HG02884 (cell line): ENCODE measurements at regions not wholly inside any gene's neighbourhood (a gene's known extent, or its start where the extent isn't known, plus 50 kb on each side); places are given as distances from the start of the nearest gene placed in this dataset.
"Not testable (repeated sequence)": the region's sequence is repeated elsewhere in the genome, so short reads cannot be mapped to it uniquely, and the experiment has no call there.

Experiments used
- ATAC-seq: cut with Tn5 transposase; IDR thresholded peaks from one replicate; pipeline ENCODE4 v1.9.1; 2021; ENCODE audit warnings: mild to moderate bottlenecking, moderate library complexity; ENCODE audit not compliant: unreplicated experiment

DNA sequence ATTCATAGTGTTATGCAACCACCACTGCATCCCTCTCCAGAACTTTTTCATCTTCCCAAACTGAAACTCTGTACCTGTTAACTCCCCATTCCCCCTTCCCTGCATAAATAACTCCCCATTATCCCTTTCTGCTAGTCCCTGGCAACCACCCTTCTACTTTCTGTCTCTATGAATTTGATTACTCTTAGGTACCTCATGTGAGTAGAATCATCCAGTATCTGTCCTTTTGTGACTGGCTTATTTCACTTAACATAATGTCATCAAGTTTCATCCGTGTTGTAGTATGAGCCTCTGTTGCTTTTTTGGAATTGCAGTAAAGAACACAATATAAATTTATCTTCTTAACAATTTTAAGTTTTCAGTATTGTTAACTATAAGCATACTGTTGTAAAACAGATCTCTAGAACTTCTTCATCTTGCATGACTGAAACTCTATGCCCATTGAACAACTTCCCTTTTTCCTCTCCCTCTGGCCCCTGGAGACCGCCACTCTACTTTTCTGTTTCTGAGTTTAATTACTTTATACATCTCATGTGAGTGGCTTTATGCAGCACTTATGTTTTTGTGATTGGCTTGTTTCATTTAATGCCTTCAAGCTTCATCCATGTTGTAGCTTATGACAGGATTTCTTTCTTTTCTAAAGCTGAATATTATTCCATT, 87.3 kb upstream of the ABCC4 start:
- ATAC-seq: no peak

DNA sequence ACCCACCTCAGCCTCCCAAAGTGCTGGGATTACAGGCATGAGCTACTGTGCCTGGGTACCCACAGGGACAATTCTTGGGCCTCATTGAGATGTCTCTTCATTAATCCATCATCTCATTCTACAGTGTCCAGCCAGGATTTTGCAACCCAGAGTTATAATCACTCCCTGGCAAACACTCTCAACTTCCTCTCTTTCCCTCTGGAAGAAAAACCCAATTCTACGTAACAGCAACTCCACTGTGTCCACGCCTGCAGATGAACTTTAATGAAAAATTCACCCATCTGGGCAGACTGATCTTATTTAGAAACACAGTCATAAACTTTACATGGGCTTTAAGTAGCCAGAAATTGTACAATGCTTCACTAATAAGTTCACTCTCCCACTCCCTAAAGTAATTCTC, 90.1 kb upstream of the ABCC4 start:
- ATAC-seq: no peak

DNA sequence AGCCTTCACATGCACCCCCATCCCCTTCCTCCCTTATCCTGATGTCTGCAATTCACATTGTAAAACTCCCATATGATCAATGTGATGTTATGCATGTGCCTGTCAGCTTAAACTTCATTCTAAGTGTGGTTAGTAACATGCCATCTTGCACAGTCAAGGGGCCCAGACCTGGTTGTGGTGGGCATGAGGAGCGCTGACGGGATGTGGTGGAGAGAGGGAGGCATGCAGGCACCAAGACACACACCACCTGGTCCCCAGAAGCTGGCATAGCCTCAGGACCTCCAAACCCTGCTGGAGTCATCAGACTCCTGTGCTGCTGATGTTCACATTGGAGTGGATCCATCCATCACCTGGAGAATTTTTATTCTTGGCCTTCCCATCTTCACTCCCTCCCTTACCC, 90.5 kb upstream of the ABCC4 start:
- ATAC-seq: no peak

DNA sequence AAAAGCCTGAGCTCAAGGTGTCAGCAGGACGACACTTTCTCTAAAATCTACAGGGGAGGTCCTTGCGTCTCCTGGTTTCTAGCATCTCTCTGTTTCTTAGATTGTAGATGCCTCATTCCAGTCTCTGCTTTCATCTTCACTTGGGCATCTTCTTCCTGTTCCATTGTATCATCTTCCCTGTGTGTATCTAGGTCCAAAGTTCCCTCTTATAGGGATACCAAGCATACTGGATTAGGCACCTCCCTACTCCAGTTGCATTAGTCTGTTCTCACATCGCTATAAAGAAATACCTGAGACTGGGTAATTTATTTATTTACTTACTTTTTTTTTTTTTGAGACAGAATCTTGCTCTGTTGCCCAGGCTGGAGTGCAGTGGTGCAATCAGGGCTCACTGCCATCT, 91.3 kb upstream of the ABCC4 start:
- no peak for ATAC-seq

DNA sequence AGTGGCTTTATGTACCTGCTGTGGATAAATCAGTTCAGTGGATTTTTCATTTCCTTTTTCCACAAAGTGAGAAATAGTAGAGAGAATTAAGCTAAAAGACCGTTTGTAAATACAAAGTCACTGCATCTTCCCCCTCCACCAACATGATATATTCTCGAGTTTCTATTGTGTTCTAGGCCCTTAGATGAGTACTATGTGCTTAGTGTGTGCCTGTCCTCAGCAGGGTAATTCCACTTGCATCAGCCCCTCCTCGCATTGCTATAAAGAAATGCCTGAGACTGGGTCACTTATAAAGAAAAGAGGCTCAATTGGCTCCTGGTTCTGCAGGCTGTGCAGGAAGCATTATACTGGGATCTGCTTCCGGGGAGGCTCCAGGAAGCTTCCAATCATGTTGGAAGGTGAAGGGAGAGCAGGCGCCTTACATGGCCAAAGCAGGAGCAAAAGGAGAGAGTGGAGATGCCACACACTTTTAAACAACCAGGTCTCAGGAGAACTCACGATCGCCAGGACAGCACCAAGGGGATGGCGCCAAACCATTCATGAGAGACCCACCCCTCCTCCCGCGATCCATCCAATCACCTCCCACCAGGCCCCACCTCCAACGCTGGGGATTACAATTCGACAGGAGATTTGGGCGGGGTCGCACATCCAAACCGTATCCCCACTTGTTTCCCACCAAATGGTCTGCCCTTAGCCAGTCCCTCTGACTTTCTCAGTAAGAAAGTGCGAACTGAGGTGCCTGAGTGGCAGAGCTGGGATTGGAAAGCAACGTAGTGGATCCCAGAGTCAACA, 102.3 kb upstream of the ABCC4 start:
- ATAC-seq: peak; percentile 24

DNA sequence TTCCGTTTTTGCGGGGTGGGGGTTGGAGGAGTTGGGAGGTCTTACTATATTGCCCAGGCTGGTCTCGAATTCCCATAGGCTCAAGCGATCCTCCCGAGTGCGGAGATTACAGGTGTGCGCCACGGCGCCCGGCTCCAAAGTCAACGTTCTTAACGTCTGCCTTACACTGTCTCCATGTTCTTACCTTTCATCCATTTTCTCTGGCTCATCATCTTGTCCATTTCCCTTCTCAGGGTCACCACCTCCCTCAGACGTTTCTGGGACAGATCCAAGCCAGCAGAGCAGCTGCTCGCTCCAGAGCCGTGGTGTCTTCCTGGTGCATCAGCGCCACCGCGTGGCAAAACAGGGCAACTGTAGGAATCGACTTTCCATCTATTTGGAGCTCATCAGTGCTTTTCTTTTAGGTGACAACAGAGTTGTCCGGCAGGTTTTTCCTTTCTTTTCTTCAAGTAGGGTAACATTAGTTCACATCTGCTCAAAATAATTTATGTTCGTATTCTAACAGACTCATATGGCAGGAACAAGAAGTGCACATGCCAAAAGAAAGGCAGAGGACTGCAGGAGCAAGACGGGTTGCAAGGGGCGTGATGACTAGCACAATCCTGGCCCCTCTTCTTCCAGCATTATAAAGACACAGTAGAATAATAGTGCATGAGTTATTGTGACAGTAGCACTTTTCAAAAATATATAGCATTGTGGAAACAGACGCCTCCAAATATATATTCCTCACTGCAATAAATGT, 103.1 kb upstream of the ABCC4 start:
- ATAC-seq: peak; percentile 90

DNA sequence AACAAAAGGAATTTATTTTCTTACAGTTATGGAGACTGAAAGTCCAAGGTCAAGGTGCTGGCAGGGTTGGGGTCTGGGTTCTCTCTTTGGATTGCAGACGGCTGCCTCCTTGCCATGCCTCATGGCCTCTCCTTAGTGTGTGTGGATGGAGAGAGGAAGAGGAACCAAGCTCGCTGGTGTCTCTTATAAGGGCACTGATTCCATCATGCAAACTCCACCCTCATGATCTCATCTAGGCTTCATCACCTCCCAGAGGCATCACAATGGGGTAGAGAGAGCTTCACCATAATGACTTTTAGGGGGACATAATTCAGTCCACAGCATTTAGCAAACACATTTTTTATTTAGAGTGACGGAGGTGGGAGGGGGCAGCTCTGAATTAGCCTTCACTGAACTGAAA, 104.9 kb upstream of the ABCC4 start:
- ATAC-seq: no peak

DNA sequence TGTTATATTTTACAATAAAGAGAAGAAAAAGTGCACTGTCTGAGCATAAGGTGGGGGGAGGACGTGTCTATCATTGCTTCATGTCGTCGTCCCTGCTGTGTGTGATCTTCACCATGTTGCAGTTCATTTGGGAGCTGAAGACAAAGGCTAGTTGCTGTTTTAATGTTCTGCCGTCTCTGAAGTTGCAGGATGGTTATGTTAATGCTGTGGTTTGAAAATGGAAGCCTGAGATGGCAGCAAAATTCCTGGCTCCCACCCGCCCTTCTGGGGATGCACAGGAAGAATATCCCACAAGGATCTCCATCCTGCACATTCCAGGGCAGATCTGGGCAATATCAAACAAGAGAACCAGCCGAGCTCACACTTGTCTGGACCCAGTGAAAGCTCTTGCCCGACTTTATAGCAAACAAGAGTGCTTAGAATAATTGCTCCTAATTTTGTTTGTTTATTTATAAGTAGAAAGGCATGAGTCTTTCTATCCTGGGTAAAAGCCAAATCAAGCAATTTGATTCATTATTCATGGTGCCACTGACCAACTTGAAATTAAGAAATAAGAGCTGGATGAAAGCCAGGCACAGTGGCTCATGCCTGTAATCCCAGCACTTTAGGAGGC, 110.3 kb upstream of the ABCC4 start:
- ATAC-seq: no peak

DNA sequence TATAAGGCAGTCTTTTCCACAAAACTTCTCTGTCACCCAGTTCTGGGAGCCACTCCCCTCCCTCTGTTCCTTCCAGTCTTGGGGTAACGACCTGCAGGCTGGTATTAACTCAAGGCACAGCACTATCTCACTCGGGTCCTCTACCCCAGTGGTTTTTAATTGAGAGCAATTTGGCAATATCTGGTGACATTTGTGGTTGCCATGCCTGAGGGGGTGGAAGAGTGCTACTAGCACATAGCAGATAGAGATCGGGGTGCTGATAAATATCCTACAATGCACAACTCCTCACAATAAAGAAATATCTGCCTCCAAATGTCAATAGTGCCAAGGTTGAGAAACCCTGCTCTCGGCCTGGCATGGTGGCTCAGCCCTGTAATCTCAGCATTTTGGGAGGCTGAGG, 117.7 kb upstream of the ABCC4 start:
- ATAC-seq: no peak

DNA sequence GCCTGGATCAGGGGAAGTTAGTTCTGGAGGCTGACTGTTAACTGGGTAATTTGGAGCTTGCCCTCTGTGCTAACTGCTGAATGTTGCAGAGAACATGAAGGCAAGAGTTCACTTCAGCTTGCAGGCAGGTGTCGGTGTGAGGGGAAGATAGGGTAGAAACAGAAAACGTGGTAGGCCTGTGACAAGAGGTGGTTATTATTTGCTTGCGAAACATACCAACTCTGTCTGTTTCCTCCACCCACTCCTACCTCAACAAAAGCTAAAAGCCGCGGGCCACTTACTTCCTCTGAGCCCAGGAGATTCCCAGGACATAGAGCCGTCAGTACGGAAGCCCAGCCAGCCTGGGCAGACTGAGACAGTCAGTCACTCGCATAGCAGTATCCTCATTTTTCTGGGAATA, 119.2 kb upstream of the ABCC4 start:
- peak; percentile 68 for ATAC-seq

DNA sequence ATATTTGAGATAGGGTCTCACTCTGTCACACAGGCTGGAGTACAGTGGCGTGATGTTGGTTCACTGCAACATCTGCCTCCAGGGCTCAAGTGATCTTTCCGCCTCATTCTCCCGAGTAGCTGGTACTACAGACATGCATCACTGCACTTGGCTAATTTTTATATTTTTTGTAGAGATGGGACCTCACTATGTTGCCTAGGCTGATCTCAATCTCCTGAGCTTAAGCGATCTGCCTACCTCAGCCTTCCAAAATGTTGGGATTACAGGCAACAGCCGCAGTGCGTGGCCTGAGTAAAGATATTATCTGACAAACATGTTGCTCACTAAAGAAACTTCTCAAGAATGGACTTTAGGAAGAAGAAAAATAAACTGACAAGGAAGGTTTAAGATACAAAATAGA, 125.4 kb upstream of the ABCC4 start:
- no peak for ATAC-seq

DNA sequence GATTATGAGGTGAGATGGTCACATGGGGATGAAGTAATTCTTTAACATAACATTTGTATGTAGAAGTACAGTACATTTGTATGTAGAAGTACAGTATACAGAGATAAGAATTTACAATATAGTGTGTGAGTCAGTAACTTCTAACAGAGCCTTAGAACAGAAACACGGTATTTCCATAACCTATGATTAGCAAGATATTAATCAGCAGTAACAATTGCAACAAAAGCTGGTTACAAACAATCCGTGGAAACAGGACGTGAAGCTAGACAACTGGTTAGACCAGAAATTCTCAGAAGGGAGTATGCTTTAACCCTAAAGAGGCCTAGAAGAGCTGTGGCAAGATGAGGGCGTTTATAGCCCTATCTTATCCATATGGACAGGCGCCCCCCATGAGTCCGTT, 122.0 kb upstream of the CLDN10 start:
- ATAC-seq: not testable (repeated sequence)

DNA sequence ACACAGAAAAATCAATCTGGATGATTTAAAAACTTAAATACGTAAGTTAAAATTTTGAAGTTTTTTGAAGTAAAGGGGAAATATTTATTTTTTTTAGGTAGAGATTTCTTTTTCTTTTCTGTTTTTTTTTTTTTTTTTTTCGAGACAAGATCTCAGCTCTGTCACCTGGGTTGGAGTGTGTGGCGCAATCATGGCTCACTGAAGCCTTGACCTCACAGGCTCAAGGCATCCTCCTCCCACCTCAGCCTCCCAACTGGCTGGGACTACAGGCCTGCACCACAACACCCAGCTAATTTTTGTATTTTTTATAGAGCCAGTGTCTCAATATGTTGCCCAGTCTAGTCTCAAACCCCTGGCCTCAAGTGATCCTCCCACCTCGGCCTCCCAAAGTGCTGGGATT, 120.4 kb upstream of the CLDN10 start:
- ATAC-seq: no peak

DNA sequence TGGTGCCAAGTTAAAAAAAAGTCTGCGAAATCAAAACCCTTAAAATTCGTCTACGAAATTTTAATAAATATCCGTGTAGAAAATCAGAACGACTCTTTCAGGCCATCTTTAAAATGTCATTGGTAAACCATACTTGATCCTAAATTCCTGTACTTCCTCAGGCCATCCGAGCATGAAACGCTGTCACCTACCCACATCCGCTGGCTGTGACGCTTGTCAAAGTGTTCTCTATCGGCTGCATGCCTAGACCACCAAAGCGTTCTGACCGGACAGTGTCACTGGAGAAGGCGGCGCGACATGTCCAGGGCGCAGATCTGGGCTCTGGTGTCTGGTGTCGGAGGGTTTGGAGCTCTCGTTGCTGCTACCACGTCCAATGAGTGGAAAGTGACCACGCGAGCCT, 119.0 kb upstream of the CLDN10 start:
- ATAC-seq: no peak

DNA sequence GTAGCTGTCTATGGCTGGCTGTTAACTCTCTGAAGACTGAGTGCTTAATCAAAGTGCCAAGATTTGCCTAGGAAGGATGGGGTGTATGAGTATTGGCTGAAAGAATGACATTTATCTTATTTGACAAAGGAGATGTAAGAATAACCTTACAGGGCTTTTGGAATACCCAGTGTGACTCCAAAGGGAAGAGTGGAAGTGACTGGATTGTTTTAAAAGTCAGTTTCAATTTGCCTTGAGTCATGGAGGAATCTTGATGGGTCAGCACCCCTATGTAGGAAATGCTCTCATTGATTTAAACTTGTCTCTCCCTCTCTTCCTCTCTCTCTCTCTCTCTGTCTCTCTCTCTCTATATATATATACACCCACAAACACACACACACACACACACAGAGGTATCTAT, 118.4 kb upstream of the CLDN10 start:
- ATAC-seq: no peak

DNA sequence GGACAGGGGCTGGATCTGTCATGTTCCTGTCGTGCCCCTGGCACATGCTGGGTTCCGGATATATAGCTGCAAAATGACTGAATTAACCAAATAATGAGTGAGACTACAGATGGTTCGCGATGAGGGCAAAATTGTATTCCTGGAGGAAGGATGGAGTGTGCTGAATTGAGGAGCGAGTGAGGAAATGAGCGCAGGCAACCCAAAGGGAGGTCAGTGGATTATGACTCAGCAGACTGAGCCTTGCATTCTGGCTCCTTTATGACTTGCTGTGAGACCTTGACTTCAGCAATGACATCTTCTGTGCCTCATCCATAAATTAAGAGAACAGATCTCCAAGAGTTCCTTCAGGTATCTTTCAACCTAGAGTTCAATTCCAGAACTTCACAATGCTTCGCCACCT, 115.0 kb upstream of the CLDN10 start:
- ATAC-seq: no peak

DNA sequence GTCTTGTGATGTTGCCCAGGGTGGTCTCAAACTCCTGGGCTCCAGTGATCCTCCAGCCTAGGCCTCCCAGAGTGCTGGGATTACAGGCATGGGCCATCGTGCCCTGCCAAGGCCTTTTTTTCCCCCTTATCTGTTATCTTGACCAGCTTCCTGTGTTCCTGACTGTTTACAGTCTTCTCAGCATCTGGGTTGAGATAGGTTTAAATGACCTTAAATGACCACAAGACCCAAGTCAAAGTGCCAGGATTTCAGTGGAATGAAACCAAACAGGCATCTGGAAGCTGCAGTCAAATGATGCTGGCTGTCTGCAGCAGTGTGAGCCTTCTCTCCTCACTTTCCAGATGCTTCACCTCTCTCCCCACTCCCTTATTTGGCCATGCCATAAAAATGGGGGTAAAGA, 114.2 kb upstream of the CLDN10 start:
- no peak for ATAC-seq

DNA sequence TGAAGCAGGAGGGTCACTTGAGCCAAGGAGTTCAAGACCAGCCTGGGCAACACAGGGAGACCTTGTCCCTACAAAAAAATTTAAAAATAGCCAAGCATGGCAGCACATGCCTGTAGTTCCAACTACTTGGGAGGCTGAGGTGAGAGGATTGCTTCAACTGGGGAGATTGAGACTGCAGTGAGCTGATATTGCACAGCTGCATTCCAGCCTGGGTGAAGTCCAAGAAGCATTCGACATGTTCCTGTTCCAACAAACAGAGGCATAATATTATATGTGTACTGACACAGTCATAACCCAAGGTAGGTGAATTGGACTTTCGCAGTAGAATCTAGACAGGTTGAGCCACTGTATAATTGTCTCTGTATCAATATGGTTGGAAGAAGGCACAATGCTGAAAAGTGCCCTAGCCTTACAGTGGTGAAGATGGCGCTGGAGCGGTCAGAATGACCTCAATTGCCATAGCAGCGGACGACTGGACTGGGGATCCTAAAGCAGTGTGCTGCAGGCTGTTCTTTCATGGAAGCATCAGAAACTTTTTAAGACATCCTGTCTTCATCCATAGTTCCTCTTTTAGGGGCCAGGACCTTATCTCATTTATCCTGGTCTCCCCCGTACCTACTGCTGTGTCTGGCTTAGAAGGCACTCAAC, 112.0 kb upstream of the CLDN10 start:
- no peak for ATAC-seq

DNA sequence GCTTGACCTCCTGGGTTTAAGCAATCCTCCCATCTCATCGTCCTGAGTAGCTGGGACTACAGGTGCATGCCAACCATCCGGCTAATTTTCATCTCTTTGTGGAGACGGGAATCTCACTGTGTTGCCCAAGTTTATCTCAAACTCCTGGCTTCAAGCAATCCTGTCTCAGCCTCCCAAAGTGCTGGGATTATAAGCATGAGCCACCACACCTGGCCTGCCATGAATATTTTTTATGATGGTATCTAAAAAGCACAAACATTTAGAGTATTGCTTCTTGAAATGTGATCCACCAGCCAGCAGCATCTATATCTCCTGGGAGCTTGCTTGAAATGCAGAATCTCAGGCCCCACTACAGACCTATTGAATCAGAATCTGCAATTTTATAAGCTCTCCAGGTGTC, 111.2 kb upstream of the CLDN10 start:
- ATAC-seq: no peak

DNA sequence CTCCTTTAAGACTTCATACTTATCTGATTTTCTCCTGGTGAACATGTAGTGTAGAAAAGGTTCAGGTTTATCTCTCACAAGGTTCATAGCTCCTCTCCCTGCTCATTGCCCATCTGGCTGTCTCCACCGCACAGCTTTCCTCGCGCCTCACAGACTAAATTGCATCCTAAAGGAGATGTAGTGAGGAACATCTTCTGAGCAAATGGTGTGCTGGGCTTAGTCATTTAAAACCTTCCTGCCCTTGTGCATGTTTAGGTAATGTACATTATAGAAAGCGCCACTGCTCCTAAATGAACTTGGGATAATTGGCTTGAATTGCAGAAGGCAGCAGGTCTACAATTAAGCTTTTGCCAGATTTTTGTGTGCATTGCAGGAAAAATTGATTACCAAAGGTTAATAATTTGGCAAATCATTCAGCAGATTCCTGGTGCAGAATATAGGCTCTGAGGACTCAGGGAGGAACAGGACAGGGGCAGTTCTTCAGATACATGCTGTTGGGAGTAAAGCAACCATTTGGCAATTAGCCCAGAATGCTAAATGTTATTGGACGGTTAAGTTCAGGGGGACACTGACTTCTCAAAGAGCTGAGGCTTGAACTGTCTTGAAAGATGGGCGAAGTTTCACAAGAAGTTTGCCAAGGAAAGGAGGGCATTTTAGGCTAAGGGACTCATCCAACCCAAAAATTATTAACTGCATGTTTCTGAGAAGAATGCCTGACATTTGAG, 108.4 kb upstream of the CLDN10 start:
- ATAC-seq: no peak
